ENCODE measurements at regions not wholly inside any gene's neighbourhood (a gene's known extent, or its start where the extent isn't known, plus 50 kb on each side); places are given as distances from the start of the nearest gene placed in this dataset.

DNA sequence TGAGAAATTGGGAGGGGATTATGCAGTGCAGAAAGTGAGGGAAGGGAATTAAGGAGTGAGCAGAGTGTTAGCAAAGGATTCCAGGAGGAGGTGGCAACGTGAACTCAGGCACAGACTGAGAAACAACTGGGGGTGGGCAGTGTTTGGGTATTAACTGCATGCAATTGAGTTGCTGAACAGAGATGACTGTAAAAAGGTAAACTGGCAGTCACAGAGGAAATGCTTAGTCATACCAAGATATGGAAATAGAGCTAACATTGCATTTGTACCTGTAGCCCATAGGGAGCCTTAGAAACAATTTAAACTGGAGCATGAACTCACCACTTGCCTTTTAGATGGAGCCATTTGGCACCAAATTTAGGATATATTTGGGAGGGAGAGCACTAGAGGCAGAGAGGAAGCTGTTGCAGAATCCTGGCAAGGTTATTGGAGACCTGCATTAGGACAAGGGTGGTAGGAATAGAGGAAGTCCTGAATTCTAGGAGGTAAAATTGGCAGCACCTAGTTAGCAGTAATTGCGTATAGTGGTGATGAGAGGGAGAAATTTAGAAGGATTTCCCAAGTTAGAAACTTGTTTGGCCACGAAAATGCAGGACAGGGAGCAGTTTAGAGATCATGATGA, 100.6 kb upstream of the FRY start:
- no peak overlapping the region for H3K4me3 ChIP-seq (ENCODE audit: low read length)
- TF ChIP-seq, protein P1, sequence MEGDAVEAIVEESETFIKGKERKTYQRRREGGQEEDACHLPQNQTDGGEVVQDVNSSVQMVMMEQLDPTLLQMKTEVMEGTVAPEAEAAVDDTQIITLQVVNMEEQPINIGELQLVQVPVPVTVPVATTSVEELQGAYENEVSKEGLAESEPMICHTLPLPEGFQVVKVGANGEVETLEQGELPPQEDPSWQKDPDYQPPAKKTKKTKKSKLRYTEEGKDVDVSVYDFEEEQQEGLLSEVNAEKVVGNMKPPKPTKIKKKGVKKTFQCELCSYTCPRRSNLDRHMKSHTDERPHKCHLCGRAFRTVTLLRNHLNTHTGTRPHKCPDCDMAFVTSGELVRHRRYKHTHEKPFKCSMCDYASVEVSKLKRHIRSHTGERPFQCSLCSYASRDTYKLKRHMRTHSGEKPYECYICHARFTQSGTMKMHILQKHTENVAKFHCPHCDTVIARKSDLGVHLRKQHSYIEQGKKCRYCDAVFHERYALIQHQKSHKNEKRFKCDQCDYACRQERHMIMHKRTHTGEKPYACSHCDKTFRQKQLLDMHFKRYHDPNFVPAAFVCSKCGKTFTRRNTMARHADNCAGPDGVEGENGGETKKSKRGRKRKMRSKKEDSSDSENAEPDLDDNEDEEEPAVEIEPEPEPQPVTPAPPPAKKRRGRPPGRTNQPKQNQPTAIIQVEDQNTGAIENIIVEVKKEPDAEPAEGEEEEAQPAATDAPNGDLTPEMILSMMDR (IDR thresholded peaks at IDR 0.05; ENCODE audit: insufficient read depth, low read depth, low read length, missing control alignments): no peak
- peak; percentile 38 for DNase-seq (ENCODE audit: low read depth)

DNA sequence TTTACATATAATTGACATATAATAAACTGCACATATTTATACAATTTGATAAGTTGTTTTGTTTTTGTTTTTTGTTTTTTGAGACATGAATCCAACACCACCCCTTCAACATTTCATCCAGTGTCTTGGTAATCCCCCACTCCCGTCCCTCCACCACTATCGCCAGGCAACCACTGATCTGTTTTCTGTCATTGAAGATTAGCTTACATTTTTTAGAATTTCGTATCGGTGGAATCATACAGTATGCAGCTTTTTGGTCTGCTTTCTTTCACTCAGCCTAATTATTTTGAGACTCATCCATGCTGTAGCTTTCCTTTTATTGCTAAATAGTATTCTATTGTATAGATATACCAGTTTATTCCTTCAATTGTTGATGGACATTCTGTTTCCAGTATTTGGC, 94.1 kb upstream of the FRY start:
- H3K4me3 ChIP-seq (ENCODE audit: low read length): no peak overlapping the region
- DNase-seq (ENCODE audit: low read depth): no peak
- TF ChIP-seq, protein P1 (IDR thresholded peaks at IDR 0.05; ENCODE audit: insufficient read depth, low read depth, low read length, missing control alignments): no peak

DNA sequence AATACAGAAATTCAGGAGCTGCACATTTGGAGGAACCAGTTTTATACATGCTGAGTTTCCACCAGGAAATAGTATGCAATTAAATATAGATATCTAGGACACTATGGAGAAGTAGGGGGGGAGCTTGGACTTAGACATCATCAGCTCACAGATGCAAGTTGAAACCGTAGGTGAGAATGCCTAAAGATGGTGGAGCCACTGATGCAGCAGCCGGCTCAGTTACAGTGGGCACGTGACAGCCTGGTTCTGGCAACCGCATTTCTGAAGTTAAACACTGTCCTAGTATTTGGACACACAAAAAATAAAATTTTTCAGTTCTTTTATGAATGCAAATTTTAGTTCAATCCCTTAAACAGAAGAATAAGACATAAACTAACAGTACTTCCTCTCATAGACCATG, 91.5 kb upstream of the FRY start:
- DNase-seq (ENCODE audit: low read depth): no peak
- TF ChIP-seq, protein P1 (IDR thresholded peaks at IDR 0.05; ENCODE audit: insufficient read depth, low read depth, low read length, missing control alignments): no peak
- no peak overlapping the region for H3K4me3 ChIP-seq (ENCODE audit: low read length)

DNA sequence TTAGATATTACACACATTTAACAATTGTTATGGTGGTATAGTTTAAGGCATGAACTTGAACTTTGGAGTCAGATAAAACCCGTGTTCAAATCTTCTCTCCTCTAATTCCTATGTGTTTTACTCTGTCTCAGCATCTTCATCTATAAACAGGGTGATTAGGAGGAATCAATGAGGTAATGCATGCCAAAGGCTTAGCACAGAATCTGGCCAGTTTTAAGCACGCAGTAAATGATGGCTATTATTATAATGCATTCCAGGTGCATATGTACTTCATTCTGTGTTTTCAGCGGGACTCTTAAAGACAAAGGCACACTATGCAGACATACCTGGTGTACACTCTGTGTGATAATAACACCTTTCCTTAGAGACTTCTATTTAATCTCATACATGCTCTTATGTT, 88.0 kb upstream of the FRY start:
- no peak overlapping the region for H3K4me3 ChIP-seq (ENCODE audit: low read length)
- no peak for DNase-seq (ENCODE audit: low read depth)
- TF ChIP-seq, protein P1 (IDR thresholded peaks at IDR 0.05; ENCODE audit: insufficient read depth, low read depth, low read length, missing control alignments): no peak

DNA sequence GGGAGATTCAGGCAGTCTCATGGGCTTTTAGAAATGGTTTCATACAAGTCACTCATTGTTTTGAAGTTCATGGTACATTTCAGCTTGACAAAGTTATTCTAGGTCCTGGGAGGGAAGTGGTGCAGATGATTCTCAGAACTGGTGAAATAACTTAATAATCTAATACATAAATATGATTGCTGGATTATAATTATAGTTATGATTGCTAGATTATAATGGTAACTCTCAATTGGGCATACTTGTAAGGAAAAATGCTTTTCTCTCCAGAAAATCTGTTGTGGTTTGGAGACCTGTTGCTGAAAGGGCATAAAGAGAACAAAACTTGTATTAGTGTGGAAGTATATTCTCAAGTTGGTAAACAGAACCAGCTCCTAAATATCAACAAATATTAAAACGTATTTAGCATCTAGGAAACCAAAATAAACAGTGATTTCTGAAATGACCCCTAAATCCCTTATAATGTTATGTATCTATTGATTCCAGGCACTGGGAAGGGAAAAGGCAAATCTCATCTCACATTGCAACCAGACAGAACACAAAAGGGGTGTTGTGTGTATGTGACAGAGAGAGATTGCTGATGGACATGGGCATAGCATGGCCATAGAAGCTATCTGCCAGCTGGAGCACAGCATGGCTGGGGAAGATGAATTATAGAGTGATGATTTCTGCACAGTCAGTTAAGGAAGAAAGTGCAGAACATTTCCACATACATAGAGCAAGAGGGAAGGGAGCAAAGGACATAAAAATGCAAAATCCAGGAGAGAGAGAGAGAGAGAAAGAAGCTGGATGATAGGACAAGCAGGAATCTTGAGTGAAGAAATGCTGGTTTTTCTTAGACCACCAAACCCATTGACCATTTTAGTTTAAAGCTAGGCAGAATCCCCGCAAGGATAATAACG, 87.1 kb upstream of the FRY start:
- H3K4me3 ChIP-seq (ENCODE audit: low read length): no peak overlapping the region
- DNase-seq (ENCODE audit: low read depth): no peak
- TF ChIP-seq, protein P1 (IDR thresholded peaks at IDR 0.05; ENCODE audit: insufficient read depth, low read depth, low read length, missing control alignments): no peak

DNA sequence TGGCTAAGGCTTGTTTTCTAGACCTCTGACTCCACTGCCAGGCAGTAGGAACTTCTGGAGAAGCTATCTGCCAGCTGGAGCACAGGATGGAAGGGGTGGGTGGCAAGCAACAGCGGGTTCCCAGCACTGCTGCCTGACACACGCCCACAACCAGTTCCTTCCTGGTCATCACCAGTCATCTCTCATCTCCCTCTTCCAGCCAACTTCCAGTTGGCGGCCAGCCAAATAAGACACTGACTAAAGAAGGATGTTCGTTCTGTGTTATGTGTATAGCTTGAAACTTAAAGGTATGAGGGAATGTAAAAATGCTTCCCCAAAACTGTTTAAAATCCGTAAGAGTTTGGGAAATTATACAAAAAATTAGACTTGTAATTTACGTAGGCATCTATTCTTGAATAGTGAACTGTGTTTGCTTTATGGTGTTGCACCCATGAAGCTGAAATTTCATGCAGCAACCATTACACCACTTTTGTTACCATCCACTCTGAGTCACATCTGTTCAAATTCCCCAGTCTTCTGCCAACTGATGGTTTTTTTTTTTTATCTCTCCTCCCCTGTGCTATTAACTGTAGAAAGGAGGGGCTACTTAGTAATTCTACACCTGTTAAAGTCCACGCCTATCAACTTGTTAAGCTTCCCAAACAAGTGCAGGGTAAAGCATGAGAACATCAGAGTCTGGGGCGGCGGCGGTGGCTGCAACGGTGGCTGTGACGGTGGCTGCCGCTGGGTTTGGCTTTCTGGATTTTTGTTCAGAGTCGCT, 86.2 kb upstream of the FRY start:
- TF ChIP-seq, protein P1 (IDR thresholded peaks at IDR 0.05; ENCODE audit: insufficient read depth, low read depth, low read length, missing control alignments): no peak
- no peak overlapping the region for H3K4me3 ChIP-seq (ENCODE audit: low read length)
- DNase-seq (ENCODE audit: low read depth): peak; percentile 85
